ENCODE measurements at regions not wholly inside any gene's neighbourhood (a gene's known extent, or its start where the extent isn't known, plus 50 kb on each side); places are given as distances from the start of the nearest gene placed in this dataset.

- H3K27ac ChIP-seq (ENCODE audit: low read depth, low read length), result no peak overlapping the region
- no peaks in the 10 kb centered on the region for H3K36me3 ChIP-seq (ENCODE audit: control insufficient read depth in 5 of 5, insufficient read depth in 5 of 5, low read length in 5 of 5)
- H3K4me1 ChIP-seq (ENCODE audit: control insufficient read depth in 5 of 5, insufficient read depth in 5 of 5, low read length in 5 of 5), result no peaks in the 10 kb centered on the region
- H3K9ac ChIP-seq (ENCODE audit: low read length in 5 of 5), result no peak overlapping the region
- H3K27me3 ChIP-seq (ENCODE audit: control insufficient read depth in 5 of 5, insufficient read depth in 4 of 5, low read length in 5 of 5), result peaks cover 0 to 2% (median 0%) of the 10 kb centered on the region in 5 donors
- no peaks in the 10 kb centered on the region for H3K9me3 ChIP-seq (ENCODE audit: control insufficient read depth in 5 of 5, low read length in 5 of 5)
- peak overlapping the region in 1 of 5 donors; percentile 18 for H3K4me3 ChIP-seq (ENCODE audit: low read depth in 1 of 5, low read length in 5 of 5)
Measured at GRCh38 chr4:171644430-171645057, 168.7 kb upstream of the GALNTL6 start.

GRCh38 chr4:171639540-171639939 is 173.7 kb upstream of the GALNTL6 start:
- no peak overlapping the region for H3K9ac ChIP-seq (ENCODE audit: low read length in 5 of 5)
- no peaks in the 10 kb centered on the region for H3K36me3 ChIP-seq (ENCODE audit: control insufficient read depth in 5 of 5, insufficient read depth in 5 of 5, low read length in 5 of 5)
- H3K4me1 ChIP-seq (ENCODE audit: control insufficient read depth in 5 of 5, insufficient read depth in 5 of 5, low read length in 5 of 5), result no peaks in the 10 kb centered on the region
- H3K4me3 ChIP-seq (ENCODE audit: low read depth in 1 of 5, low read length in 5 of 5), result no peak overlapping the region
- H3K27ac ChIP-seq (ENCODE audit: low read depth, low read length), result no peak overlapping the region
- H3K9me3 ChIP-seq (ENCODE audit: control insufficient read depth in 5 of 5, low read length in 5 of 5), result no peaks in the 10 kb centered on the region
- H3K27me3 ChIP-seq (ENCODE audit: control insufficient read depth in 5 of 5, insufficient read depth in 4 of 5, low read length in 5 of 5), result no peaks in the 10 kb centered on the region

GRCh38 chr4:171636606-171637005 is 176.6 kb upstream of the GALNTL6 start:
- H3K4me1 ChIP-seq (ENCODE audit: control insufficient read depth in 5 of 5, insufficient read depth in 5 of 5, low read length in 5 of 5), result no peaks in the 10 kb centered on the region

DNA sequence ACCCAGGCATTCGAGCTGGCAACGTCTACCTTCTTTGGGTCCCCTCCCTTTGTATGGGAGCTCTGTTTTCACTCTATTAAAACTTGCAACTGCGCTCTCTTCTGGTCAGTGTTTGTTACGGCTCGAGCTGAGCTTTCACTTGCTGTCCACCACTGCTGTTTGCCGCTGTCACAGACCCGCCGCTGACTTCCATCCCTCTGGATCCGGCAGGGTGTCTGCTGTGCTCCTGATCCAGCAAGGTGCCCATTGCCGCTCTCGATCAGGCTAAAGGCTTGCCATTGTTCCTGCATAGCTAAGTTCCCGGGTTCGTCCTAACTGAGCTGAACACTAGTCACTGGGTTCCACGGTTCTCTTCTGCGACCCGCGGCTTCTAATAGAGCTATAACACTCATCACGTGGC is 183.5 kb upstream of the GALNTL6 start:
- no peak overlapping the region for H3K9ac ChIP-seq (ENCODE audit: low read length in 5 of 5)
- H3K4me1 ChIP-seq (ENCODE audit: control insufficient read depth in 5 of 5, insufficient read depth in 5 of 5, low read length in 5 of 5), result no peaks in the 10 kb centered on the region
- no peaks in the 10 kb centered on the region for H3K36me3 ChIP-seq (ENCODE audit: control insufficient read depth in 5 of 5, insufficient read depth in 5 of 5, low read length in 5 of 5)
- H3K27me3 ChIP-seq (ENCODE audit: control insufficient read depth in 5 of 5, insufficient read depth in 4 of 5, low read length in 5 of 5), result no peaks in the 10 kb centered on the region
- no peaks in the 10 kb centered on the region for H3K9me3 ChIP-seq (ENCODE audit: control insufficient read depth in 5 of 5, low read length in 5 of 5)
- H3K4me3 ChIP-seq (ENCODE audit: low read depth in 1 of 5, low read length in 5 of 5), result no peak overlapping the region
- no peak overlapping the region for H3K27ac ChIP-seq (ENCODE audit: low read depth, low read length)

More at GRCh38 chr4:171636606-171637005, 176.6 kb upstream of the GALNTL6 start:
- Histone ChIP-seq H3K27ac (ENCODE audit: low read depth, low read length) (no peak overlapping the region), H3K4me3 (ENCODE audit: low read depth in 1 of 5, low read length in 5 of 5) (no peak overlapping the region), H3K27me3 (ENCODE audit: control insufficient read depth in 5 of 5, insufficient read depth in 4 of 5, low read length in 5 of 5) (no peaks in the 10 kb centered on the region), H3K9ac (ENCODE audit: low read length in 5 of 5) (no peak overlapping the region), H3K9me3 (ENCODE audit: control insufficient read depth in 5 of 5, low read length in 5 of 5) (no peaks in the 10 kb centered on the region), H3K36me3 (ENCODE audit: control insufficient read depth in 5 of 5, insufficient read depth in 5 of 5, low read length in 5 of 5) (no peaks in the 10 kb centered on the region)

DNA sequence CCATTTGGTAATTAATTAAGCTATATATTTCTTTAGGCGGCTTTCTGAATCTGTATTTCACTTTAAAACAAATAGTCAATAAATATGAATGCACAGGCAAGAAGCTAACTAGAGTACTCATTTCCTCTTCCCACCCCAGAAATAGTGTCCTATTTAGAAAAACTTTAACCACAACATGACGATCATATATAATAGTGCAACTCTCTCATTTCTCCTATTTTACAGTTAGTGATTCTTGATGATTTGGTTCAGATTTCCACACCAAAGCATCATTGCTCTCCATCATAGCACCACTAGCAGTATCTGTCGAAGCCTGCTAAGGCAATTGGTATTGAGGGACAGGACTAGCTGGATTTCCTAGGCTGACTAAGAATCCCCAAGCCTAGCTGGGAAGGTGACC is 184.0 kb upstream of the GALNTL6 start:
- no peak overlapping the region for H3K4me3 ChIP-seq (ENCODE audit: low read depth in 1 of 5, low read length in 5 of 5)
- H3K27me3 ChIP-seq (ENCODE audit: control insufficient read depth in 5 of 5, insufficient read depth in 4 of 5, low read length in 5 of 5), result no peaks in the 10 kb centered on the region
- no peak overlapping the region for H3K9ac ChIP-seq (ENCODE audit: low read length in 5 of 5)
- H3K36me3 ChIP-seq (ENCODE audit: control insufficient read depth in 5 of 5, insufficient read depth in 5 of 5, low read length in 5 of 5), result no peaks in the 10 kb centered on the region
- no peaks in the 10 kb centered on the region for H3K9me3 ChIP-seq (ENCODE audit: control insufficient read depth in 5 of 5, low read length in 5 of 5)
- no peaks in the 10 kb centered on the region for H3K4me1 ChIP-seq (ENCODE audit: control insufficient read depth in 5 of 5, insufficient read depth in 5 of 5, low read length in 5 of 5)
- H3K27ac ChIP-seq (ENCODE audit: low read depth, low read length), result no peak overlapping the region

DNA sequence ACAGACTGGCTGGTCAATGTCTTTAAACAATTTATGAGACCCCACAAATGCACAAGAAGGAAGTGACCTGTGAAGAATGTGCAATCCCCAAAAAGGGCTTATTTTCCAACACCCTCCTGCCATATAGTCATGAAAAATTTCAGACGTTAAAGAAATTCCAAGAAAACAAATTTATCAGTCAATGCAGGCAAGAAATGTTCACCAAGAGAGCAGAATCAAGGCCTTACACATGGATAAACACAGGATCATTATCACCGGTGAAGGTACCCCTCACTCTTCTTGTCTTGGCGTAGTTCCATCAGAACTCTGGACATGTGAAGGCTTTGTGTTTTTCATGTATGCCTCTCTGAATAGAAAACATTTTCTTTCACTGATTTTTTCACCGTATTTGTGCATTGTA is 186.7 kb upstream of the GALNTL6 start:
- Histone ChIP-seq H3K27ac (ENCODE audit: low read depth, low read length) (no peak overlapping the region), H3K9ac (ENCODE audit: low read length in 5 of 5) (no peak overlapping the region), H3K27me3 (ENCODE audit: control insufficient read depth in 5 of 5, insufficient read depth in 4 of 5, low read length in 5 of 5) (no peaks in the 10 kb centered on the region)

GRCh38 chr4:171622729-171623128 is 190.5 kb upstream of the GALNTL6 start:
- Histone ChIP-seq H3K4me3 (ENCODE audit: low read depth in 1 of 5, low read length in 5 of 5) (no peak overlapping the region), H3K27me3 (ENCODE audit: control insufficient read depth in 5 of 5, insufficient read depth in 4 of 5, low read length in 5 of 5) (no peaks in the 10 kb centered on the region), H3K36me3 (ENCODE audit: control insufficient read depth in 5 of 5, insufficient read depth in 5 of 5, low read length in 5 of 5) (no peaks in the 10 kb centered on the region), H3K27ac (ENCODE audit: low read depth, low read length) (no peak overlapping the region), H3K9ac (ENCODE audit: low read length in 5 of 5) (no peak overlapping the region), H3K9me3 (ENCODE audit: control insufficient read depth in 5 of 5, low read length in 5 of 5) (no peaks in the 10 kb centered on the region), H3K4me1 (ENCODE audit: control insufficient read depth in 5 of 5, insufficient read depth in 5 of 5, low read length in 5 of 5) (no peaks in the 10 kb centered on the region)

More for the DNA sequence above, 186.7 kb upstream of the GALNTL6 start:
- Histone ChIP-seq H3K9me3 (ENCODE audit: control insufficient read depth in 5 of 5, low read length in 5 of 5) (no peaks in the 10 kb centered on the region), H3K4me3 (ENCODE audit: low read depth in 1 of 5, low read length in 5 of 5) (no peak overlapping the region), H3K36me3 (ENCODE audit: control insufficient read depth in 5 of 5, insufficient read depth in 5 of 5, low read length in 5 of 5) (no peaks in the 10 kb centered on the region), H3K4me1 (ENCODE audit: control insufficient read depth in 5 of 5, insufficient read depth in 5 of 5, low read length in 5 of 5) (no peaks in the 10 kb centered on the region)

DNA sequence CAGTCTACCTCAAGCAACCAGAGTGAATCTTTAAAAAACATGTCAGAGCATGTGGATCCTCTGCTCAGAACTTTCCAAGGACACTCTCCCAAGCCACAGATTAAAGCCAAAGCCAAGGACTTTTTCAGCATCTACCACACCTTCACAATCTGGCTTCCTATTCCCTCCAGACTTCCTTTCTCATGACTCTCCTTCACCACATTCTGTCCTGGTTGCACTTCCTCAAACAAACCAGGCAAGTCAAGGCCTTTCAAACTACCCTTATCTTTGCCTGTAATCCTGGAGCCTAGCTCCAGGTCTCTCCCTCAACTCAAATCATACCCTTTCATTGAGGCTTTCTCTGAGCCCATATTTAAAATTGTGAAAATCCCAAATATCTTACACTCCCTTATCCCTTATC is 191.6 kb upstream of the GALNTL6 start:
- H3K4me3 ChIP-seq (ENCODE audit: low read depth in 1 of 5, low read length in 5 of 5), result no peak overlapping the region
- no peaks in the 10 kb centered on the region for H3K27me3 ChIP-seq (ENCODE audit: control insufficient read depth in 5 of 5, insufficient read depth in 4 of 5, low read length in 5 of 5)
- no peak overlapping the region for H3K27ac ChIP-seq (ENCODE audit: low read depth, low read length)
- no peak overlapping the region for H3K9ac ChIP-seq (ENCODE audit: low read length in 5 of 5)
- no peaks in the 10 kb centered on the region for H3K36me3 ChIP-seq (ENCODE audit: control insufficient read depth in 5 of 5, insufficient read depth in 5 of 5, low read length in 5 of 5)
- H3K9me3 ChIP-seq (ENCODE audit: control insufficient read depth in 5 of 5, low read length in 5 of 5), result no peaks in the 10 kb centered on the region
- H3K4me1 ChIP-seq (ENCODE audit: control insufficient read depth in 5 of 5, insufficient read depth in 5 of 5, low read length in 5 of 5), result no peaks in the 10 kb centered on the region

GRCh38 chr4:171612907-171613306 is 200.3 kb upstream of the GALNTL6 start:
- no peak overlapping the region for H3K4me3 ChIP-seq (ENCODE audit: low read depth in 1 of 5, low read length in 5 of 5)
- H3K4me1 ChIP-seq (ENCODE audit: control insufficient read depth in 5 of 5, insufficient read depth in 5 of 5, low read length in 5 of 5), result no peaks in the 10 kb centered on the region
- H3K9ac ChIP-seq (ENCODE audit: low read length in 5 of 5), result no peak overlapping the region
- peaks cover 0 to 3% (median 0%) of the 10 kb centered on the region in 5 donors for H3K27me3 ChIP-seq (ENCODE audit: control insufficient read depth in 5 of 5, insufficient read depth in 4 of 5, low read length in 5 of 5)
- peaks cover 0 to 2% (median 0%) of the 10 kb centered on the region in 5 donors for H3K9me3 ChIP-seq (ENCODE audit: control insufficient read depth in 5 of 5, low read length in 5 of 5)
- H3K27ac ChIP-seq (ENCODE audit: low read depth, low read length), result no peak overlapping the region
- H3K36me3 ChIP-seq (ENCODE audit: control insufficient read depth in 5 of 5, insufficient read depth in 5 of 5, low read length in 5 of 5), result no peaks in the 10 kb centered on the region

DNA sequence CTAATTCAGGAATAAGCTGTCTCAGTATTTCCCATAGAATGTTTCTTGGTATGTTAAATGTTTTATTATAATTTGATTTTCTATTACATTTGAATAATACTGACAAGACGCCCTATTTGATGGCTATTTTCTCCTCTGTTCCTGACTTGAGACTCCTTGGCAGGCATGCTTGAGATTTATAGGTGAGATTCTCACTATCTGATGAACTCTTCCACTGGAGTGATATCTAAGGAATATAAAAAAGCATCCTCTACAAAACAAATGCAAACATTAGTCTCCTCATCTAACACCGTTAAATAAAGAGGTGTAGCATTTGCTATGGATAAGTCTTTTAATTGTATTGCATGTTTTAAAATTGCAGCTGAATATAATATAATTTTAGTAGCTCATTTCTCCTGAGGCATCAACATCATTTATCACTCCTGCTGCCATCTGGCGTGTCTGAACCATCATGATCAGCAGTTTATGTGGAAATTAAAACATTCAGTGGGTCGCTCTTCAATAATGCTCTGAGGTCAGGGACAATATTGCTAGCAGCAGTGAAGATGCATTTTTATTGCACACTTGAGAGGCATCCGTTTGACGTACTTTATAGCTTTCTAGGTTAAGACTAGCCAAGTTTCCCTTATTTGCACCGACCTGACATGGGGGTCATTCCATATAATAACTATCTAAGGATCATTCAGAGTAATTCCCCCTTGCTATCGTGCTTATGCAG is 210.4 kb upstream of the GALNTL6 start:
- Histone ChIP-seq H3K27ac (ENCODE audit: low read depth, low read length) (no peak overlapping the region), H3K4me1 (ENCODE audit: control insufficient read depth in 5 of 5, insufficient read depth in 5 of 5, low read length in 5 of 5) (no peaks in the 10 kb centered on the region), H3K9ac (ENCODE audit: low read length in 5 of 5) (no peak overlapping the region)

More for the DNA sequence above, 210.4 kb upstream of the GALNTL6 start:
- Histone ChIP-seq H3K4me3 (ENCODE audit: low read depth in 1 of 5, low read length in 5 of 5) (no peak overlapping the region), H3K9me3 (ENCODE audit: control insufficient read depth in 5 of 5, low read length in 5 of 5) (peaks cover 0 to 1% (median 0%) of the 10 kb centered on the region in 5 donors), H3K27me3 (ENCODE audit: control insufficient read depth in 5 of 5, insufficient read depth in 4 of 5, low read length in 5 of 5) (no peaks in the 10 kb centered on the region), H3K36me3 (ENCODE audit: control insufficient read depth in 5 of 5, insufficient read depth in 5 of 5, low read length in 5 of 5) (no peaks in the 10 kb centered on the region)
